CD14-positive monocyte (primary cell): ENCODE measurements at regions not wholly inside any gene's neighbourhood (a gene's known extent, or its start where the extent isn't known, plus 50 kb on each side); places are given as distances from the start of the nearest gene placed in this dataset.

ENCODE experiments used
- DNase-seq, 3 donors: peaks; one replicate each; pipeline ENCODE4 v3.0.0-alpha.2; 2011 to 2022
- H2AFZ ChIP-seq: 2 replicates; pipeline ENCODE4 v1.6.0; 2012; ENCODE audit warnings: mild to moderate bottlenecking, low read depth, low read length, inconsistent platforms; ENCODE audit not compliant: insufficient read depth, poor library complexity, severe bottlenecking
- H3K27ac ChIP-seq, 2 donors: 1 replicate in 1 of 2; 2 replicates in 1 of 2; pipeline ENCODE4 v1.5.1; 2012 to 2013; ENCODE audit warnings: low read length in 2 of 2, control low read depth in 1 of 2, inconsistent platforms in 1 of 2, low read depth in 1 of 2, mild to moderate bottlenecking in 1 of 2
- H3K27me3 ChIP-seq, 2 donors: one replicate each; pipeline versions ENCODE4 v1.6.0 to v1.6.1; 2011 to 2013; ENCODE audit warnings: low read length in 2 of 2; ENCODE audit not compliant: control insufficient read depth in 2 of 2, insufficient read depth in 2 of 2
- H3K36me3 ChIP-seq, 2 donors: replicated peaks in 1 of 2; 1 replicate in 1 of 2; 2 replicates in 1 of 2; pipeline versions ENCODE4 v1.5.1 to v1.6.1; 2012 to 2013; ENCODE audit warnings: low read length in 2 of 2, control low read depth in 1 of 2, inconsistent platforms in 1 of 2, mild to moderate bottlenecking in 1 of 2; ENCODE audit not compliant: insufficient read depth in 2 of 2, control insufficient read depth in 1 of 2
- H3K4me1 ChIP-seq, 2 donors: 1 replicate in 1 of 2; 2 replicates in 1 of 2; pipeline versions ENCODE4 v1.5.1 to v1.6.1; 2012 to 2013; ENCODE audit warnings: low read length in 2 of 2, control low read depth in 1 of 2, inconsistent platforms in 1 of 2, mild to moderate bottlenecking in 1 of 2, moderate library complexity in 1 of 2; ENCODE audit not compliant: insufficient read depth in 2 of 2, control insufficient read depth in 1 of 2
- H3K4me2 ChIP-seq: replicated peaks from 2 replicates; pipeline ENCODE3; 2012; ENCODE audit warnings: low read length, moderate library complexity, mild to moderate bottlenecking; ENCODE audit not compliant: poor library complexity, severe bottlenecking; ENCODE audit errors: extremely low read depth
- H3K4me3 ChIP-seq, 3 experiments: fragments of 200-600 bp in 1 of 3; sonication (generic) in 1 of 3; replicated peaks in 1 of 3; 1 replicate in 2 of 3; 2 replicates in 1 of 3; pipeline ENCODE4 v1.5.1; 2011 to 2013; ENCODE audit warnings: low read length in 3 of 3, mild to moderate bottlenecking in 3 of 3, control low read depth in 2 of 3, low read depth in 2 of 3, inconsistent platforms in 1 of 3, moderate library complexity in 1 of 3
- H3K79me2 ChIP-seq: 2 replicates; pipeline ENCODE4 v1.6.0; 2012; ENCODE audit warnings: mild to moderate bottlenecking, control low read depth, inconsistent platforms, low read length, moderate library complexity; ENCODE audit not compliant: insufficient read depth
- H3K9ac ChIP-seq: 2 replicates; pipeline ENCODE4 v1.6.0; 2017; ENCODE audit warnings: low read length, mild to moderate bottlenecking; ENCODE audit not compliant: insufficient read depth, poor library complexity, severe bottlenecking
- H3K9me3 ChIP-seq, 2 donors: replicated peaks in 1 of 2; 1 replicate in 1 of 2; 2 replicates in 1 of 2; pipeline versions ENCODE4 v1.5.1 to v1.6.1; 2012 to 2013; ENCODE audit warnings: low read length in 2 of 2, control low read depth in 1 of 2; ENCODE audit not compliant: control insufficient read depth in 1 of 2, insufficient read depth in 1 of 2
- H4K20me1 ChIP-seq: 2 replicates; pipeline ENCODE4 v1.6.0; 2012; ENCODE audit warnings: mild to moderate bottlenecking, low read length, control low read depth, moderate library complexity; ENCODE audit not compliant: insufficient read depth
- H3K27ac Mint-ChIP-seq, 7 donors: one replicate each; pipeline ENCODE4 v1.8.0; 2020; ENCODE audit warnings: mild to moderate bottlenecking in 7 of 7, mixed read lengths in 7 of 7, moderate library complexity in 6 of 7, inconsistent platforms in 2 of 7
- H3K27me3 Mint-ChIP-seq, 3 donors: one replicate each; pipeline ENCODE4 v1.8.0; 2021 to 2022; ENCODE audit warnings: low read depth in 3 of 3, mild to moderate bottlenecking in 3 of 3, mixed read lengths in 3 of 3, moderate library complexity in 3 of 3, inconsistent platforms in 1 of 3
- H3K36me3 Mint-ChIP-seq, 2 donors: one replicate each; pipeline ENCODE4 v1.8.0; 2020; ENCODE audit warnings: mixed read lengths in 2 of 2, inconsistent platforms in 1 of 2, mild to moderate bottlenecking in 1 of 2
- H3K4me1 Mint-ChIP-seq: one replicate; pipeline ENCODE4 v1.8.0; 2020; ENCODE audit warnings: mild to moderate bottlenecking, mixed read lengths
- H3K4me3 Mint-ChIP-seq, 2 donors: one replicate each; pipeline ENCODE4 v1.8.0; 2020; ENCODE audit warnings: mild to moderate bottlenecking in 2 of 2, mixed read lengths in 2 of 2, moderate library complexity in 1 of 2
- H3K9me3 Mint-ChIP-seq, 7 donors: one replicate each; pipeline ENCODE4 v1.8.0; 2020 to 2022; ENCODE audit warnings: mixed read lengths in 7 of 7, mild to moderate bottlenecking in 6 of 7, moderate library complexity in 6 of 7, inconsistent platforms in 2 of 7
- CTCF ChIP-seq: fragments of 200-600 bp; IDR thresholded peaks from one replicate; pipeline ENCODE4 v1.8.0; 2022; ENCODE audit warnings: antibody characterized with exemption, mild to moderate bottlenecking
- WGBS: methylation state at CpG from one replicate; pipeline ENCODE4 v1.1.5; 2013; ENCODE audit warnings: missing lambda C conversion rate; ENCODE audit not compliant: insufficient coverage; 5-methylcytosine and 5-hydroxymethylcytosine counted together
- intact Hi-C, 2 donors: fragments of 100-400 bp; cut with micrococcal nuclease; formaldehyde crosslinking; loops; one replicate each; pipeline versions ENCODE4 v1.15.0 to v1.15.1; 2023

- Histone ChIP-seq H3K27ac (no peak overlapping the region), H3K36me3 (no peaks in the 10 kb centered on the region), H2AFZ (no peak overlapping the region), H3K79me2 (no peaks in the 10 kb centered on the region), H3K9ac (no peak overlapping the region), H3K4me3 (no peak overlapping the region), H4K20me1 (no peaks in the 10 kb centered on the region), H3K9me3 (no peaks in the 10 kb centered on the region), H3K27me3 (no peaks in the 10 kb centered on the region), H3K4me1 (peaks cover 0 to 3% of the 10 kb centered on the region in 2 donors), H3K4me2 (no peak overlapping the region)
- DNase-seq: no peak
- no peak for TF ChIP-seq CTCF
- no CpG with 5 or more reads among the region's 3 CpGs for WGBS
- Mint-ChIP-seq H3K4me1 (peaks cover 3% of the 10 kb centered on the region), H3K4me3 (no peak overlapping the region), H3K27me3 (peaks cover 0 to 3% (median 2%) of the 10 kb centered on the region in 3 donors), H3K9me3 (peaks cover 2 to 28% (median 18%) of the 10 kb centered on the region in 7 donors), H3K36me3 (no peaks in the 10 kb centered on the region), H3K27ac (no peak overlapping the region)
- intact Hi-C loops: no loop called here
Measured at GRCh38 chrX:40213092-40213491, 115.3 kb upstream of the BCOR start.

- peak in 1 of 3 donors; percentile 35 for DNase-seq
- Histone ChIP-seq H2AFZ (no peak overlapping the region), H3K4me3 (no peak overlapping the region), H3K9ac (no peak overlapping the region), H3K27me3 (no peaks in the 10 kb centered on the region), H3K27ac (no peak overlapping the region), H3K9me3 (no peaks in the 10 kb centered on the region), H3K4me2 (no peak overlapping the region), H4K20me1 (no peaks in the 10 kb centered on the region), H3K36me3 (no peaks in the 10 kb centered on the region), H3K4me1 (peaks cover 19 to 24% of the 10 kb centered on the region in 2 donors), H3K79me2 (no peaks in the 10 kb centered on the region)
- intact Hi-C loops: no loop called here
- WGBS: no CpG with 5 or more reads among the region's 4 CpGs
- Mint-ChIP-seq H3K27ac (peak overlapping the region in 1 of 7 donors; percentile 35), H3K36me3 (no peaks in the 10 kb centered on the region), H3K9me3 (peaks cover 2 to 22% (median 16%) of the 10 kb centered on the region in 7 donors), H3K27me3 (peaks cover 0 to 3% (median 2%) of the 10 kb centered on the region in 3 donors), H3K4me1 (peaks cover 16% of the 10 kb centered on the region), H3K4me3 (no peak overlapping the region)
- TF ChIP-seq CTCF: no peak
Measured at GRCh38 chrX:40209951-40210617, 112.3 kb upstream of the BCOR start.
